ENCODE measurements at regions not wholly inside any gene's neighbourhood (a gene's known extent, or its start where the extent isn't known, plus 50 kb on each side); places are given as distances from the start of the nearest gene placed in this dataset.
A peak's percentile ranks its signal among the peaks of the same experiment; 100 is the strongest.

GRCh38 chr9:113654605-113655428 lies 191.3 kb downstream of the RGS3 start:
- Histone ChIP-seq H3K36me3 (ENCODE audit: control insufficient read depth, insufficient read depth, low read length) (no peaks in the 10 kb centered on the region), H4K20me1 (ENCODE audit: control insufficient read depth, extremely low read depth, insufficient read depth, low read length) (no peaks in the 10 kb centered on the region), H3K9me3 (ENCODE audit: control insufficient read depth, insufficient read depth, low read depth, low read length) (no peaks in the 10 kb centered on the region), H2AFZ (ENCODE audit: low read length) (peak overlapping the region; percentile 35), H3K27me3 (ENCODE audit: control insufficient read depth, insufficient read depth, low read length) (no peaks in the 10 kb centered on the region), H3K4me3 (replicated peaks in 1 of 4; ENCODE audit: control extremely low read depth in 1 of 4, insufficient read depth in 1 of 4, low read depth in 3 of 4, low read length in 4 of 4) (no peak overlapping the region), H3K4me1 (ENCODE audit: control insufficient read depth, extremely low read depth, insufficient read depth, low read length) (peaks cover 14% of the 10 kb centered on the region), H3K27ac (ENCODE audit: insufficient read depth, low read length) (peak overlapping the region; percentile 32), H3K9ac (ENCODE audit: insufficient read depth, low read length) (no peak overlapping the region), H3K79me2 (ENCODE audit: control insufficient read depth, insufficient read depth, low read length) (no peaks in the 10 kb centered on the region), H3K4me2 (ENCODE audit: extremely low read depth, insufficient read depth, low read length) (peak overlapping the region; percentile 37)
- TF ChIP-seq CTCF (conservative IDR thresholded peaks at IDR 0.05 in 1 of 2, IDR thresholded peaks at IDR 0.05 in 1 of 2; ENCODE audit: low read depth in 1 of 2, low read length in 2 of 2) (no peak), EZH2 (IDR thresholded peaks at IDR 0.05; ENCODE audit: low read length, missing control alignments) (no peak)
- DNase-seq (ENCODE audit: low read depth in 2 of 2), result peak; percentile 44 to 73

- peak in 1 of 2 donors; percentile 33 for DNase-seq (ENCODE audit: low read depth in 2 of 2)
- H4K20me1 ChIP-seq (ENCODE audit: control insufficient read depth, extremely low read depth, insufficient read depth, low read length), result no peaks in the 10 kb centered on the region
- TF ChIP-seq EZH2 (IDR thresholded peaks at IDR 0.05; ENCODE audit: low read length, missing control alignments) (no peak), CTCF (conservative IDR thresholded peaks at IDR 0.05 in 1 of 2, IDR thresholded peaks at IDR 0.05 in 1 of 2; ENCODE audit: low read depth in 1 of 2, low read length in 2 of 2) (no peak)
- H3K27me3 ChIP-seq (ENCODE audit: control insufficient read depth, insufficient read depth, low read length), result no peaks in the 10 kb centered on the region
- no peak overlapping the region for H3K9ac ChIP-seq (ENCODE audit: insufficient read depth, low read length)
- H3K4me3 ChIP-seq (replicated peaks in 1 of 4; ENCODE audit: control extremely low read depth in 1 of 4, insufficient read depth in 1 of 4, low read depth in 3 of 4, low read length in 4 of 4), result no peak overlapping the region
- H3K4me1 ChIP-seq (ENCODE audit: control insufficient read depth, extremely low read depth, insufficient read depth, low read length), result peaks cover 14% of the 10 kb centered on the region
- H2AFZ ChIP-seq (ENCODE audit: low read length), result no peak overlapping the region
- H3K9me3 ChIP-seq (ENCODE audit: control insufficient read depth, insufficient read depth, low read depth, low read length), result no peaks in the 10 kb centered on the region
- H3K79me2 ChIP-seq (ENCODE audit: control insufficient read depth, insufficient read depth, low read length), result no peaks in the 10 kb centered on the region
- H3K4me2 ChIP-seq (ENCODE audit: extremely low read depth, insufficient read depth, low read length), result no peak overlapping the region
- no peak overlapping the region for H3K27ac ChIP-seq (ENCODE audit: insufficient read depth, low read length)
- H3K36me3 ChIP-seq (ENCODE audit: control insufficient read depth, insufficient read depth, low read length), result no peaks in the 10 kb centered on the region
Measured at GRCh38 chr9:113656771-113657670, 193.5 kb downstream of the RGS3 start.

Data from fibroblast of lung (primary cell).